WTC11 (cell line): ENCODE measurements at regions not wholly inside any gene's neighbourhood (a gene's known extent, or its start where the extent isn't known, plus 50 kb on each side); places are given as distances from the start of the nearest gene placed in this dataset.

Source experiments
- CREB1 ChIP-seq: sonication (generic); formaldehyde crosslinking; IDR thresholded peaks from 2 replicates; pipeline ENCODE4 v1.8.0; 2023; ENCODE audit warnings: mild to moderate bottlenecking, missing genetic modification reagents
- CREM ChIP-seq: sonication (generic); formaldehyde crosslinking; IDR thresholded peaks from 2 replicates; pipeline ENCODE4 v1.8.1; 2022; ENCODE audit warnings: mild to moderate bottlenecking, missing genetic modification reagents, moderate library complexity
- CTCF ChIP-seq: fragments of 200-600 bp; IDR thresholded peaks from 2 replicates; pipeline ENCODE4 v1.8.0; 2022; ENCODE audit warnings: antibody characterized with exemption
- E2F5 ChIP-seq: sonication (generic); formaldehyde crosslinking; IDR thresholded peaks from 2 replicates; pipeline ENCODE4 v1.8.1; 2022; ENCODE audit warnings: mild to moderate bottlenecking, moderate library complexity, missing genetic modification reagents
- IRF2 ChIP-seq: sonication (generic); formaldehyde crosslinking; IDR thresholded peaks from 2 replicates; pipeline ENCODE4 v1.8.0; 2022; ENCODE audit warnings: low read depth, missing genetic modification reagents, borderline replicate concordance
- TP53 ChIP-seq: sonication (generic); formaldehyde crosslinking; IDR thresholded peaks from 2 replicates; pipeline ENCODE4 v1.8.1; 2023; ENCODE audit warnings: mild to moderate bottlenecking, missing genetic modification reagents

GRCh38 chr4:45349859-45350258, 623.5 kb upstream of the GNPDA2 start:
- TF ChIP-seq IRF2 (CRISPR knock-in tag) (no peak), CTCF (no peak), CREM (CRISPR knock-in tag) (no peak), CREB1 (CRISPR knock-in tag) (no peak), E2F5 (no peak), TP53 (CRISPR knock-in tag) (no peak)
